ENCODE measurements at regions not wholly inside any gene's neighbourhood (a gene's known extent, or its start where the extent isn't known, plus 50 kb on each side); places are given as distances from the start of the nearest gene placed in this dataset.

DNA sequence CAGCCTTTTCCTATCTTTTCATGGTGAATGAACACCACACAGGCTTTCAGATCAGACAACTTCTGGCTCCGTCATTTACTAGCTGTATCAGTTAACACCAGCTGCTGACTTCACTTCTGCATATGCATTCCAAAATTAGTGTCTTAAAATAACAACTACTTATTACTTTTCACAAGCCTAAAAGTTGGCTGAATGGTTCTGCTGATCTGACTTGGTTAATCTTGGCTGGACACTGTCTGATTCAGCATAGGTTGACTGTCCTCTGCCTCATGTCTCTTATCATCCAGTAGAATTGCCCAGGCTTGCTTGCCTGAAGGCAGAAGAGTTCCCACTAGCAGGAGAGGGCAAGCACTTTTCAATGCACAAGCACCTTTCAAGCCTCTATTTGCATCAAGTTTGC is 72.7 kb downstream of the MARCHF4 start:
- TF ChIP-seq CTCF (IDR thresholded peaks at IDR 0.05; ENCODE audit: low read length) = no peak
- no peak for TF ChIP-seq EZH2 (IDR thresholded peaks at IDR 0.05; ENCODE audit: borderline replicate concordance, low read length)
